Activated CD4-positive, CD25-positive, alpha-beta regulatory T cell (primary cell): ENCODE measurements at regions not wholly inside any gene's neighbourhood (a gene's known extent, or its start where the extent isn't known, plus 50 kb on each side); places are given as distances from the start of the nearest gene placed in this dataset.

Experiments used
- DNase-seq, 4 experiments: peaks; one replicate each; lab custom pipeline; 2025; lab: John Stamatoyannopoulos, UW

DNA sequence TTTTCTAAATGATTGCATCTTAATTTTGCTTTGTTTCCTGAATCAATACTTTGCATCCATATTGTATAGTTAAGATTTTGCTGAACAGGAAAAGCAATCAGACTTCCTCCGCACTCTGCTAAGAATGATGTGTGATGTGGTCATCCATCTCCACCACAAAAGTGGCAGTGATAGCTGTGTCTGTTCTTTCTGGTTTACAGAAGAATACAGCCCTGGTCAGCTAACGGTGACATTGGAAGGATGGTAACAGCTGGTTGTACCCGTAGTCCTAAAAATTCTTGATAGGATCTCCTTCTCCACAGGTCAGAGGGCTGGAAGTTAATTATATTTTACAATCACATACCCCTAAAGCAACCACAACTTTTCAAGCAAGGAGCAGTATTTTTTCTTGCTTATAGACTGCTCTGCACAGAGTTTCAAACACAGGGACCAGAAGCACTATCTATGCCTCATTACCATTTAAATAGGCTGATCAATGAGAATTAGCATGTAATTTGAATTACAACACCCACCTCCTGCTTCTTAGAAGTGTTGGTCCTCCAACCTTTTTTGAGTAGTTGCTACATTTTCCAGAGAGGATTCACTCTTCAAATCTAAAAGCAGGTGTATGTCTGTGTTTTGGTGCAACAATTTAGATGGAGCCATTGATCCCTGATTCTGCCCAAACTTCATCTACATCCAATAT, 1191.9 kb upstream of the NUDT12 start:
- DNase-seq, result no peak

GRCh38 chr5:104751969-104752368, 1189.4 kb upstream of the NUDT12 start:
- DNase-seq, result no peak

DNA sequence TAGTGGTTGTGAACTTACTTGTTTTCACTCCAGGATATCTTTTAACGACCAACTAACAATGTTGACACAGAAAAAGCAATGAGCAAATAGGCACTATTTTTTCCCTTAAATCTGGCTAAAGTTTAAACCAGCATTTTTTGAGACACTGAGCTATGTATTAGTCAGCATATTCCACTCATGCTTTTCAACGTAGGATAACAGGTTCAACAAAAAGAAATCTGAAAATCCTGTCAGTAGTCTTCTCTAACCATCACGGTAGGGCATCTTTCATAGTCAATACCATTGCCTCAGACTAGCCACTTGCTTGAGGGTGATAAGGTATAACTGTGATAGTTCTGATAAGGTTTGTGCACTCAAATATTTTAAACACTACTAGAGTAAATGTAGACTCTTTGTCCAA, 1177.3 kb upstream of the NUDT12 start:
- no peak for DNase-seq

DNA sequence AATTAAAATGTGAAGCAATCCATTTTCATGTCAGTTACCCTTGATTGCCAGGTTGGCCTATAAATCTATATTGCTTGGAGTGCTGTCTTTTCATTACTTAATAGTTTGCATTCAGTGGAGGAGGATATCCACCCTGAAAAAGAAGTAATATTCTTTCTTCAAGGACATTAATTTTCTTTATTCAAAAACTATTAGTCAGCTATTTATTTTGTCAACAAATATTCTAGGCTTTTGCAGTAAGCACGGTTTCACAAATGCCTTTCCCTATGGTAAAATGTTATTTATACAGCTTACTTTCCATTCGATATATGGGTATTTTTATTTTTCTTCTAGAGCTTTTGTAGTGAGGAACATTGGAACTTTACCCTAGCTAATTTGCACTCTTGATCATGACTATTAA, 1176.9 kb upstream of the NUDT12 start:
- no peak for DNase-seq

- no peak for DNase-seq
Observed at GRCh38 chr5:104736073-104736472, 1173.5 kb upstream of the NUDT12 start.

DNA sequence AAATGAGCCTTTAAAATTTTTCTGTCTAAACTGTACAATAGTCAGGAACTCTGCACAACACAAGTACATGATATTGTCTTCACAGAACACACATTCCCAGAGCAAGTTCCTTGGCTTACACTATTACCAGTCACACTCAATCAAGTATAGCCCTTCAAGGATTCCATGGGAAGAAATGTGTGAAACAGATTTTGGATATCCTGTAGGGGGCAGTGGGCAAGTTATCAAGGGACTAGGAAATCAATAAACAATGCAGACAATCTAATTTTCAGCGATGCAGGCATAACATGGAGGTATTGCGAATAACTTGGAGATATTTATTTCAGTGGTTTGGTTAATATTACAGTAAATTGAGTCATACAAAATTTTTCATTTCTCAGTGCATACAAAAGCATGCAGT, 1171.5 kb upstream of the NUDT12 start:
- DNase-seq, result no peak

DNA sequence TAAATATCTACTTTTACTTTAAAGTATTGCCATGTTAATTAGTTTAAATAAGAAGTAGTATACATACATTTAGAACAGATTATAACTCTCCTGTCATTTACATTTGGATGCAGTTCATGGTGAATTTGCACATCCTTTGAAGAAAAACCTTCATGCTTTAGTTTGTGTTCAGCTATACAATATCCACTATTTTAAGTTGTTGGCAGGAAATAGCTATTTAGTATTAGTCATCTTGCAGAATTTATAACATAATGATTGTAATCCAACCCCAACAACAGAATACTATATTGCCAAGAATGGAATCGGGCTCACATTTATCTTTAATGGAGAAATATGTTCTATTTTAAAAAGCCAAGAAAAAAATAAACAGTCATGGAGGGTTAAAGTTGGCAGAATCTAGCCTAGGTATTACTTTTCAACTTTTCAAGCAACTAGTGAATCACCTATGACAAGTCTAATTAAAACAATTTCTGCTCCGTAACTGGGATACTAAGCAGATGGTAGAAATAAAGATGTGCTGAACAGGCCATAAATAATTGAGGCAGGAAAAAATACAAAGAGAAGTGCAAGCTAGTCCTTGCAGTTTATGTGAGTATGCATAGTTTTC, 1170.6 kb upstream of the NUDT12 start:
- no peak for DNase-seq

- DNase-seq, result no peak
Observed at GRCh38 chr5:104731331-104731730, 1168.7 kb upstream of the NUDT12 start.

DNA sequence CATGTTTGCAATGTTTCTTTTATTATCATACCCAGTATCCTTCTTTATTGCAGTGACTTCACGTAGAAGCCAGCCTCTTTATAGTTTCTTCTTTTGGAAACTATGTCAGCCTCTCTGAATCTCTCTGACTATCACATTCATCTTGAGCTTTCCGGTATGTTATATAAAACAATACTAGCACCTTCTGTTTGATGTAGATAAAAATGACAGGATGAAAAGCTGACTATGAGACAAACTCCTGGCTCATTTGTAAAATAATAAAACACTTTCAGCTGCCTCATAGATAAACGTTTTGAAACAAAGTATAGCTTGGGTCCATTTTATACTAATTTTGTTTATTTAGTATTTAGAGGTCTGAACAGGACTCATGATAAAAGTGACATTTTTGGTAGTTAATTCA, 1145.4 kb upstream of the NUDT12 start:
- DNase-seq, result no peak

- DNase-seq, result no peak
Observed at GRCh38 chr5:104706600-104706999, 1144.0 kb upstream of the NUDT12 start.

DNA sequence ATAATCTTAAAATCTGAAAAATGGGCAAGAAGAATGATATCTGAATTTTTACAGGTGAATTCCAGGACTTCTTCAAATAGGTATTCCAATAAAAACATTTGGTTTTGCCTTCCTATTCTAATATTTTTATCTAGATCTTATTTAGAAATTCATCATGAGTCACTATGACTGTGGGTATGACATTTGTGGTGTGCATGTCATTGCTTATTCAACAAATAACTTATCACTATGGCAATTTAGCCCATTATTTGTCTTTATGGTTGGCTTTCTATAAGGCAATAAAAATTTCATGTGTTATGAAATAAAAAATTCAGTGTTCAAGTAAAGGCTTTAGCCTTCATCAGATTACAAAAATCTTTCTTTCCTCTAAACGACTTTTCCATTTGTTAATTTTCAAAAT, 1139.6 kb upstream of the NUDT12 start:
- no peak for DNase-seq

- no peak for DNase-seq
Observed at GRCh38 chr5:104699438-104699837, 1136.8 kb upstream of the NUDT12 start.

DNA sequence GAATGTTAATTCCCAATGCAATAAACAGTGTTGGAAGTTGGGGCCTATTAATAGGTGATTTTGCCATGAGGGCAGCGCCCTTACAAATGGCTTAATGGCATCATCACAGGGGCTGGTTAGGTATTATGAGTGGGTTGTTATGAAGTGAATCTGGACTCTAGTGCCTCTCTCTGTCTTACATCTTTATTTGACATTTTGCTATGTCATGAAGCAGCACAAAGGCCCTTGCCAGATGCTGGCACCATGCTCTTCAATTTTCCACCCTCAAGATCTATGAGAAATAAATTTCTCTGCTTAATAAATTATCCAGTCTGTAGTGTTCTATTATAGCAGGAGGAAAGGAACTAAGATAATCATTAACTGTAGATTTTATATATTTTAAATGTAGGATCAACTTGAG, 1098.7 kb upstream of the NUDT12 start:
- no peak for DNase-seq

- no peak for DNase-seq
Observed at GRCh38 chr5:104659497-104659896, 1096.9 kb upstream of the NUDT12 start.

DNA sequence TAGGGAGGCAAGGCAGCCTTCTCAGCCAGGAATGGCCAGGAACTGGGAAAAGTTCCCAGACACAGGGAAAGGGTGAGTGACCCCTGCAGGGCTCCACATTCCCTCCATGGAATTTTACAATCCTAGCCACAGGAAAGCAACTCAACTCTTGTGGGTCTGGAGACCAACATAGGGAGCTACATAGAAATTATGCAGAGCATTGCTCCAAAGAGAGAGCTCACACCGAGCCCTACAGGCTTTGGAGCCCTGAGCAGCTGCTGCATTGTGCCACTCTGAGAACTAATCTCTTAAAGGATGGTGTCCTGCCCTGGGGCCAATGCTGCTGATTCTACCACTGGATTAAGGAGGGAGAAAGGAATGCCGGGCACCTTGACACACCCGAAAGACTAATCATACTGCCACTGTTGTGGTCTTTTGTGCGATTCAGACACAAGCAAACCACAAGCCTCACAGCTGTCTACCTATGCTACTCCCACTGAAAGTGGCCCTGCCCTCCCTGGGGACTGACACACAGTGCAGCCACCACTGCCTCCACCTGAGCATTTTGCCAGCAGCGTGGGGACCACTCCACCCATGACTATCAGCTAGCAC, 1089.8 kb upstream of the NUDT12 start:
- no peak for DNase-seq

DNA sequence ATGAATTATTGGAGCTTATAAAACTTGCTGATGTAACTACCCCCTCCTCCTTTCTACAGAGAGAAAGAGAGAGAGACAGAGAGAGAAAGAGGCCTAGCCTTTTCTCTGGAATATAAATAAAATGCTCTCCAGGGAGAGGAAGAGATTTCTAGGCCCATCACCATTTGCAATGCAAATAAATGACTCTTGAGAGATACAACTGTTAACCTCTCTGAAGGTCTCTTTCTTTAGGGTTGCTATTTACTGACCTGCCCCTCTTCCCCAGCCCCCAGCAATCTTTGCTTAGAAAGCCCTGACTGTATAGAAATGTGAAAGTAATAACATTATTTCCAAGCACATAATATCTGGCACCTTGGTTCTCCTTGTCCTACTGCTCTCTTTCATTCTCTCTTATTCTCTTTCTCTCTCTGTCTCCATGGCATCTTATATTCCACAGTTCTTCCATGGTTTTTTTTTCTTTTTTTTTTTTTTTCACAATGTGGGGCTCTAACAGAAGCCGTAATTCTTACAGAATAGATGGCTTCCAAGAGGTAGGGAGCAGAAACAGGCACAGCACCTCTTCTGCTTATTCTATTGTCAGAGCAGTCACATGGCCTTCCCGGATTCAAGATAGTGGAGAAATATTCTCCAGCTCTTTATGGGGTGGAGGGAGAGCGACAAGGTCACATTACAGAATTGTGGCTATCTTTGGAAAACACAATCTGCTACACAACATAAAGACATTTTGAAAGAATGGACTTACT, 1087.9 kb upstream of the NUDT12 start:
- DNase-seq, result no peak

- DNase-seq, result no peak
Observed at GRCh38 chr5:104646416-104646815, 1083.8 kb upstream of the NUDT12 start.

DNA sequence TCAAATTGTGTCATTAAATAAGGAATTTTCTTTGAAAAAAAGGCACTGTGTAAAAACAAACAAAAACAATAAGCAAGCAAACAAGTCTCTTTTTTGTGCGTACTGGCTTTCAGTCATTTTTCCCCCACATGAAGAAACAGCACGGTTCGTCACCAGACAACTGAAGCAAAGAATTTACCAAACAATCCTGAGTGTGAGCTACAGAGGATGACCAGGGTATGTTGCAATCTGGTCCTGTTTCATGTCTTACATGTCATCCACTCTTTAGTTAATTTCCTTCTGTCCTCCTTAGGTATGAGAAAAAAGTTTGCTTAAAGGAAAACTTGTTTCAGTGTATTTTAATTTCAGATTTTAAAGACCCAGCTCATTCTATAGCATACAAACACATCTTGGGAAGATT, 1080.7 kb upstream of the NUDT12 start:
- DNase-seq, result no peak

GRCh38 chr5:104635227-104635626, 1072.6 kb upstream of the NUDT12 start:
- DNase-seq, result no peak

- DNase-seq, result no peak
Observed at GRCh38 chr5:104628911-104629310, 1066.3 kb upstream of the NUDT12 start.

GRCh38 chr5:104626122-104626521, 1063.5 kb upstream of the NUDT12 start:
- DNase-seq, result no peak

GRCh38 chr5:104612005-104612404, 1049.4 kb upstream of the NUDT12 start:
- no peak for DNase-seq

DNA sequence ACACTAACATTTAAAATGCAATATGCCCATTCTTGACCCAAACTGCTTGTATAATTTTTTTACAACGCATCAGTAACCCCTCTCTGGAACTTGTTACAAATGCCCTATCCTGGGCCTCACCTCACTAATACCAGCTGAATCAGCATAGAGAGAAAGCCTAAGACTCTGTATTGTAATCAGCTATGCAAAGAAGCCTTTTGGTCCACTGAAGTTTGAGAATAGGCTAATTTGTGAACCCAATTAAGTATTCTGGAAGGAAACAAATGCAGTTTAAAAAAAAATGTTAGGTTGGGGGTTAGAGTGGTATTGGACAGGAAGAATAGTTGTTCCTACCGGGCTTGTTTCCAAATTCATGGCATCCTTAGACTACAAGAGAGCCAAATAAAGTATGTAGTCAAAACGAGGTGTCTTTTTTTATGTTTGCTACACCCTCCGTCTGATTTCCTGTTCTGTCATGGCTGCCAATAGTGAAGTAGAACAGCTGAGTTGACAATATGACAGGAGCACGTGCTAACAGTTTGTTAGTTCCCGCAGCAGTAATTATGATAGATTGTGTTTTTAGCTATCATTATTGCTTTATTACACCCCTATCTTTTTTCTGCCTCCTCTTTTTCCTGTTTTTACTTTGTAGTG, 1048.7 kb upstream of the NUDT12 start:
- no peak for DNase-seq
